ENCODE measurements at regions not wholly inside any gene's neighbourhood (a gene's known extent, or its start where the extent isn't known, plus 50 kb on each side); places are given as distances from the start of the nearest gene placed in this dataset.

DNA sequence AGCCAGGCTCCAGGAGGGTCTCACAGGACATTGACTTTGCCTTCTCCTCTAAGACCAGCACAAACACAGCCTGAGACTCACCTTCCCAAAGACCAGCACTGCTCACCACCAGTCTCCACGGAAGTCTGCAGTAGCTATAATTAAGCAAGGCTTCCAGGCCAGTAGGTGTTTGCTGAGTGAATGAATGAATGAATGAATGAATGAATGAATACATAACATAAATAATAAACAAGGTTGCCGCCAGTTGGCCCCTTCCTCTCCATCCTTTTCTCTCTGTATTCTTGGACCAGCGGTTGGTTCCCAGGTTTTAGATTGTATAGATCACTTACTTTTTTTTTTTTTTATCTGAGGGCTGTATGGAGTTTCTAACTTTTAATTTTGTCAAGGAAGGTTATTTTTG lies 222.4 kb upstream of the ID2 start:
- no peak for TF ChIP-seq POLR2A (IDR thresholded peaks at IDR 0.05)
- TF ChIP-seq, protein P1, sequence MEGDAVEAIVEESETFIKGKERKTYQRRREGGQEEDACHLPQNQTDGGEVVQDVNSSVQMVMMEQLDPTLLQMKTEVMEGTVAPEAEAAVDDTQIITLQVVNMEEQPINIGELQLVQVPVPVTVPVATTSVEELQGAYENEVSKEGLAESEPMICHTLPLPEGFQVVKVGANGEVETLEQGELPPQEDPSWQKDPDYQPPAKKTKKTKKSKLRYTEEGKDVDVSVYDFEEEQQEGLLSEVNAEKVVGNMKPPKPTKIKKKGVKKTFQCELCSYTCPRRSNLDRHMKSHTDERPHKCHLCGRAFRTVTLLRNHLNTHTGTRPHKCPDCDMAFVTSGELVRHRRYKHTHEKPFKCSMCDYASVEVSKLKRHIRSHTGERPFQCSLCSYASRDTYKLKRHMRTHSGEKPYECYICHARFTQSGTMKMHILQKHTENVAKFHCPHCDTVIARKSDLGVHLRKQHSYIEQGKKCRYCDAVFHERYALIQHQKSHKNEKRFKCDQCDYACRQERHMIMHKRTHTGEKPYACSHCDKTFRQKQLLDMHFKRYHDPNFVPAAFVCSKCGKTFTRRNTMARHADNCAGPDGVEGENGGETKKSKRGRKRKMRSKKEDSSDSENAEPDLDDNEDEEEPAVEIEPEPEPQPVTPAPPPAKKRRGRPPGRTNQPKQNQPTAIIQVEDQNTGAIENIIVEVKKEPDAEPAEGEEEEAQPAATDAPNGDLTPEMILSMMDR (IDR thresholded peaks at IDR 0.05), result no peak
